ENCODE measurements at regions not wholly inside any gene's neighbourhood (a gene's known extent, or its start where the extent isn't known, plus 50 kb on each side); places are given as distances from the start of the nearest gene placed in this dataset.

DNA sequence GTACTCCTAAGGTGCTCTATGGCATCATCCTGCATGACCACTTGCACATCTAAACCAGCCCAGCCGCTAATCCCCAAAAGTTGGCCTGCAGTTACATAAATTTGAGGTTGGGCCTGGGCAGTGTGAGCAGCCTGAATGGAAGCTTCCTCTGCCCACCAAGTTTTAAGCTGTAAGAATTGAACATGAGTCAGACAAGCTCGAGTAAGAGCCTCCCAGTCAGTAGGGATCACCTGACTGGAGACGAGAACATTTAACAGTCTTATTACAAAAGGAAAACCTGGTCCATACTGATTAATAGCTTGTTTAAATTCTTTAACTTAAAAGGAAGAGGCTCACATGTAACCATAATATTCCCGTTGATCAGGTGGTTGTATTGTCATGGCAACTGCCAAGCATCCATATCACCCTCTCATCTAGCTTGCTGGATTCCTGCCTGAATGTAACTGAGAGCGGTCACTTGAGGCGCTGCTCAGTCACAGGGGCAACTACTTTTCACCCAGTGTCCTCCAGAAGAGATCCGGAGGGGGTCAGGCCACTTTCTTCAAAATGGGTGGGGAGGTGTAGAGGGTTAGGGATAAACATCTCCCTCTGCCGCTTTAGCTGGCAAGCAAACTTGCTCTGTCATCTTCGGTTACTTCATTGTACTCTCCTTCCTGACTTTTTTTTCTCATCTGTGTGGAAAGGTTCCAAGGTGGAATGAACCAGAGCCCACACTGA lies 56.6 kb upstream of the WDR1 start:
- Histone ChIP-seq H3K36me3 (ENCODE audit: control insufficient read depth, insufficient read depth, low read length) (no peaks in the 10 kb centered on the region), H2BK5ac (ENCODE audit: low read depth, low read length, poor library complexity, severe bottlenecking) (peak overlapping the region; percentile 70), H3K9me3 (ENCODE audit: control insufficient read depth, insufficient read depth, low read length) (no peaks in the 10 kb centered on the region), H3K9ac (ENCODE audit: low read depth, low read length) (no peak overlapping the region), H2AFZ (replicated peaks; ENCODE audit: low read length, poor library complexity) (peak overlapping the region; percentile 41), H4K8ac (ENCODE audit: low read depth in 2 of 2, low read length in 2 of 2) (peak overlapping the region in 1 of 2 experiments; percentile 13; a peak in 1 of 4 replicates), H4K20me1 (ENCODE audit: insufficient read depth, low read length) (no peaks in the 10 kb centered on the region), H3K4me1 (ENCODE audit: control insufficient read depth, insufficient read depth, low read length) (no peaks in the 10 kb centered on the region; the same call in 1 of the 2 replicates), H3K18ac (ENCODE audit: low read depth, low read length) (no peak overlapping the region; the same call in 1 of the 2 replicates), H3K4me2 (ENCODE audit: low read depth, low read length) (no peak overlapping the region), H3K4ac (ENCODE audit: low read depth, low read length) (no peak overlapping the region), H3K27me3 (ENCODE audit: control insufficient read depth, insufficient read depth, low read length) (no peaks in the 10 kb centered on the region), H3K27ac (ENCODE audit: insufficient read depth, low read length) (no peak overlapping the region), H4K91ac (ENCODE audit: insufficient read depth, low read depth, low read length) (no peak overlapping the region), H3K79me1 (ENCODE audit: low read depth in 1 of 2, low read length in 2 of 2) (no peaks in the 10 kb centered on the region), H3K56ac (ENCODE audit: extremely low read depth, insufficient read depth, low read length) (no peak overlapping the region), H3K9me1 (ENCODE audit: insufficient read depth, low read length) (no peaks in the 10 kb centered on the region), H2AK5ac (ENCODE audit: low read depth, low read length) (no peak overlapping the region), H4K5ac (ENCODE audit: low read depth, low read length) (no peak overlapping the region; the same call in 1 of the 2 replicates), H2AK9ac (replicated peaks; ENCODE audit: low read depth, low read length, poor library complexity) (no peak overlapping the region), H2BK20ac (ENCODE audit: low read depth, low read length) (no peak overlapping the region), H3K23ac (ENCODE audit: low read depth, low read length) (no peak overlapping the region), H2BK120ac (ENCODE audit: low read depth, low read length) (peak overlapping the region; percentile 40; the same call in 1 of the 2 replicates), H2BK15ac (ENCODE audit: low read depth, low read length) (no peak overlapping the region), H3K14ac (replicated peaks; ENCODE audit: low read depth, low read length) (no peak overlapping the region), H3K4me3 (ENCODE audit: insufficient read depth, low read depth, low read length) (no peak overlapping the region)
- WGBS, 2 experiments (ENCODE audit: extremely low coverage in 2 of 2, insufficient read length in 1 of 2) = no CpG with 5 or more reads among the region's 9 CpGs
- ATAC-seq (ENCODE audit: low read depth) = peak; percentile 55
- ChIA-PET CTCF (interaction anchor here (1.8 kb wide), 1 partner anchor 8 kb away, joined by 8 read pairs; no protein-coding TSS in a partner anchor), POLR2A (ENCODE audit: unreplicated experiment) (no interaction called here)
- peak; percentile 59 for DNase-seq
- TF ChIP-seq MXI1 (IDR thresholded peaks at IDR 0.05; ENCODE audit: borderline replicate concordance, low read depth, low read length) = no peak
- TF ChIP-seq BHLHE40 (IDR thresholded peaks at IDR 0.05; ENCODE audit: low read depth, low read length) = no peak
- 0 out of 2 replicates have a peak, but pooled peaks have one; percentile 5 for TF ChIP-seq CTCF (conservative IDR thresholded peaks at IDR 0.05; ENCODE audit: low read depth, low read length)
- TF ChIP-seq CHD1 (IDR thresholded peaks at IDR 0.05; ENCODE audit: low read depth, low read length) = no peak
- no peak; the same call in 1 of the 2 replicates for TF ChIP-seq USF2 (IDR thresholded peaks at IDR 0.05; ENCODE audit: low read depth, low read length)
- no peak for TF ChIP-seq RAD21 (IDR thresholded peaks at IDR 0.05; ENCODE audit: low read length)
- TF ChIP-seq RCOR1 (IDR thresholded peaks at IDR 0.05; ENCODE audit: insufficient replicate concordance, low read length) = no peak
- TF ChIP-seq, protein P1, sequence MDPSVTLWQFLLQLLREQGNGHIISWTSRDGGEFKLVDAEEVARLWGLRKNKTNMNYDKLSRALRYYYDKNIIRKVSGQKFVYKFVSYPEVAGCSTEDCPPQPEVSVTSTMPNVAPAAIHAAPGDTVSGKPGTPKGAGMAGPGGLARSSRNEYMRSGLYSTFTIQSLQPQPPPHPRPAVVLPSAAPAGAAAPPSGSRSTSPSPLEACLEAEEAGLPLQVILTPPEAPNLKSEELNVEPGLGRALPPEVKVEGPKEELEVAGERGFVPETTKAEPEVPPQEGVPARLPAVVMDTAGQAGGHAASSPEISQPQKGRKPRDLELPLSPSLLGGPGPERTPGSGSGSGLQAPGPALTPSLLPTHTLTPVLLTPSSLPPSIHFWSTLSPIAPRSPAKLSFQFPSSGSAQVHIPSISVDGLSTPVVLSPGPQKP (IDR thresholded peaks at IDR 0.05; ENCODE audit: borderline replicate concordance, low read depth, low read length) = no peak
- TF ChIP-seq FOS (IDR thresholded peaks at IDR 0.05; ENCODE audit: low read depth, low read length) = no peak
- peak; percentile 60; the same call in 1 of the 2 replicates for TF ChIP-seq NFE2L2 (IDR thresholded peaks at IDR 0.05; ENCODE audit: low read depth, low read length)
- dilution Hi-C loops (cut with HindIII; ENCODE audit: low sequenced_read_pairs, unreplicated experiment) (loop anchor here (25.0 kb wide), 1 partner anchor 239 kb away; no protein-coding TSS in a partner anchor), in situ Hi-C loops (cut with MboI; ENCODE audit: low sequenced_read_pairs) (no loop called here), intact Hi-C loops (cut with micrococcal nuclease) (no loop called here)
- BruUV-seq (replicated peaks) = no TSS peak
